Keratinocyte (primary cell): ENCODE measurements at regions not wholly inside any gene's neighbourhood (a gene's known extent, or its start where the extent isn't known, plus 50 kb on each side); places are given as distances from the start of the nearest gene placed in this dataset.

ENCODE experiments used
- CTCF ChIP-seq, 3 experiments: IDR thresholded peaks in 1 of 3; conservative IDR thresholded peaks in 1 of 3; optimal IDR thresholded peaks in 1 of 3; 2 replicates in 2 of 3; 3 replicates in 1 of 3; pipeline versions ENCODE3 to v1.5.1; 2011; ENCODE audit warnings: low read length in 3 of 3, mild to moderate bottlenecking in 3 of 3, moderate library complexity in 2 of 3, control low read depth in 1 of 3, inconsistent platforms in 1 of 3; ENCODE audit not compliant: insufficient read depth in 2 of 3; ENCODE audit errors: extremely low read depth in 1 of 3
- EZH2 ChIP-seq: IDR thresholded peaks from one replicate; pipeline ENCODE4 v1.6.1; 2012; ENCODE audit warnings: inconsistent platforms, mild to moderate bottlenecking, low read length, moderate library complexity

- TF ChIP-seq EZH2 (no peak), CTCF (optimal IDR thresholded peaks at IDR 0.05 in 1 of 3, IDR thresholded peaks at IDR 0.05 in 1 of 3, conservative IDR thresholded peaks at IDR 0.05 in 1 of 3; ENCODE audit: extremely low read depth in 1 of 3, insufficient read depth in 2 of 3, low read length in 3 of 3) (no peak)
Observed at GRCh38 chr6:15914553-15914952, 214.3 kb upstream of the MYLIP start.
